CD4-positive, alpha-beta T cell treated with Interleukin-17A for 1 hour (primary cell): ENCODE measurements at regions not wholly inside any gene's neighbourhood (a gene's known extent, or its start where the extent isn't known, plus 50 kb on each side); places are given as distances from the start of the nearest gene placed in this dataset.

Source experiments
- DNase-seq: peaks from one replicate; pipeline ENCODE4 v3.0.0-alpha.2; 2020

DNA sequence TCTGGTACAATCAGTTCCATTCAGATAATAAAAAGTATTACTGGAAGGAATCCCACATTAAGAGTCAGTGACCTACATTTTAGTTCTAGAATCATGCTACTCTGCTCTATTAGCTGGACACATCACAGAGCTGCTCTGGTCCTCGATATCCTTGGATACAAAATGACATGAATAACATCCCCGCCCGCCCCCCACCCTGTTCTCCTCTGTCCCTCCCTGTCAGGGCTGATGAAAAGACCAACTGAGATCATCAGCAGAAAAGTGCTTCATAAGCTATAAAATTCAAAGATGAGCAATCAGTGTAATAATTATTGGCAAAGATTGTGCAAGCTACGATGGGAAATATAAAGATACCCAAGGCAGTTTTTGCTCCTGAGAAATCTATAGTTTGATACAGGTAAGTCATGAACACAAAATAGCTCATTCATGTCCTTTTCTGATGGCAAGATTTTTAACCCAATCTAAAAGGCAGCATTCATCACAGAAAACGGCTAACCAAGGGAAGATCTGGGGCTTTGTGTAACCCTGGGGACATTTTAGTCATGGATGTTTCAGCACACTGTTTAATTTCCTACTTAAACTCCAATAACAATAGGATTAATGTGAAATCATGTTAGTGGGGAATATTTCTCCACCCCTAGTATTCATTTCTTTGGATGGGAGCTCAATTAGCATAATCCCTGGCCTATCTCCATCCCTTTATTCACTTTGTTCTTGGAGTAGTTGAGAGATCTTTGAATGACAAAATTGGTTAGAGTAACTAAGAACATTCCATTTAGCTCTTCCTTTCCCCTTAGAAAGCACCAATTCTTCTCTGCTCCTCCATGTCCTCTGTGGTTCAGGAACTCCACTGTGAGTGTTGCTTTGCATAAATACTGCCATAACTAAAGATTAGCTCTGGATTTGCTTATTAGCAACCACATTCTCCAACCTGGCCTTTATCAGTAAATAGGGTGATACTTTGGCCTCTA, 459.4 kb upstream of the GRIA1 start:
- no peak for DNase-seq

DNA sequence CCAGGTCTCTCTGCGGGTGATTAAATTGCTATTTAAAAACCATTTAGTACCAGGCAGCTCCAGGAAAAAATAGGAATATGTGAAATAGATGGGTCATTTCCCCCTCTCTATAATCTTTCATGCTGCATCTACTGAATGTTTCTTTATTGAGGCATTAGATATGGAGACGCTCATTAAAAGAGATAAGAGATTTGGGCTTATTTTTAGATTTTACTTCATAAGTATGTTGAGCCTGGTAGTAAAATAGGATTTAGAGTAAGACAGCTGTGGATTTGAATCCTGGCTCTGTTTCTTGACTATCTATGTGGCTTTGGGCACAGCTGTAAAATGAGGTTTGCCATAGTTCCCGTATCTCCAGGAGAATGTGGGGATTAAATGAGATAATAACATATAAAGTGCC, 451.0 kb upstream of the GRIA1 start:
- no peak for DNase-seq

DNA sequence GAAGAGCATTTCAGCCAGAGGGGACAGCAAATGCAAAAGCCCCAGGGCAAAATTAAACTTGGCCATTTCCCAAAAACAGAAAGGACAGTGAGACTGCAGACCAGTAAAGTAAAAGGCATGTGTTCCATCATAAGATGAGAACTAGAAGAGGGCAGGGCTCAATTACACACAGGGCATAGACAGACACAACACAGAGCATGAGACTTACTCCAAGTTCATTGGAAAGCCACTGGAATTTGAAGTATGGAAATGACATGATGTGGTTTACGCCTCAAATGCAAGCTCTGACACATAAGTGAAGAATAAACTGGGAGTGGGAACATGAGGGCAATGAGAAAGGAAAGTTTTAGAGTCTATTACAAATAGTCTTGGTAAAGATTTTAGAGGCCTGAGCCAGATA, 446.6 kb upstream of the GRIA1 start:
- DNase-seq: no peak

DNA sequence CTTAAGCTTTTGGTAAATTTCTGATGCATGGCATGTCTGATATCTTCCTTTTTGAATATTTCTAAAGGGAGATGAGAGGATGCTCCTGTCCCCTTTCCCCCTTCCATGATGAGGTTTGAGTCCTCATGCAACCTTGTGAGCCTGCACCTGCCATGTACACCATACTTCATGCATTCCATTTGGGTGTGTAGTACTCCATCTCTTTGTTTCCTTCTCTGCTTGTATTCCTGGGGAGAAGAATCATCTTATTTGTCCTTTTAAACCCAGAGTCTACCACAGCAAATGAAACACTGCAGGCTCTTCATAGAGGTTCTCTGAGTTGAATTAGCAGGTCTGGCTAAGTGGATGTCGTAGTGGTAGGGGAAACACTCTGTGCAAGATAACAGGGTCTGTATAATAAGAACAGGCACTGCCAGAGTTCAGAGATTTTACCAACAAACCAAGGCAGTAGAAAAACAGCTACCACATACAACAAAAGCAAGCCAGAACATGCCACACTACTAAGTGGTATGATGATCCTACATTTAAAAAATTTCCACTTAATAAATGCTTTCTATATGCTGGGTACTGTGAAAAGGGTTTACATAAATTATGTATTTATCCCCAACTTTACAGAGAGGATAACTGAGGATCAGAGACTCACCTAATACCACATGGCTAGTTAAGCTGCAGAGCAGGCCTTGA, 439.8 kb upstream of the GRIA1 start:
- DNase-seq: no peak

DNA sequence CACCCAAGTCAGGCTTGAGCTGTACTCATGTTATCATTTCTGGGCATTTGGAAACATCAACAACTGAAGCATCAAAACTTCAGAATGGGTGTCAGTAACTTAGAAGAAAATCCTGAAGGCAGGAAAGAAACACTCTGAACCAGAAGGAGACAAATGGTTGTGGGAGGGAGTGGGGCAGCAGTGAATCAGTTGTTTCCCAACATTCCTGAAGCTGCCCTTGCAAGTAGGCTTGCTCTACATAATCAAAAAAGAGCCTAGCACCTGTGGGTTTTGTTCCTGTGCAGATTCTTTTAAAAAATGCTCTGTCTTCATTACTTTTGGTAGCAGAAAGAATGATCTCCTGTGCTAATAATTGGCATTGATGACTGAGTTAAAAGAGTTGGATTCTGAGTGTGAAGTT, 424.2 kb upstream of the GRIA1 start:
- no peak for DNase-seq

DNA sequence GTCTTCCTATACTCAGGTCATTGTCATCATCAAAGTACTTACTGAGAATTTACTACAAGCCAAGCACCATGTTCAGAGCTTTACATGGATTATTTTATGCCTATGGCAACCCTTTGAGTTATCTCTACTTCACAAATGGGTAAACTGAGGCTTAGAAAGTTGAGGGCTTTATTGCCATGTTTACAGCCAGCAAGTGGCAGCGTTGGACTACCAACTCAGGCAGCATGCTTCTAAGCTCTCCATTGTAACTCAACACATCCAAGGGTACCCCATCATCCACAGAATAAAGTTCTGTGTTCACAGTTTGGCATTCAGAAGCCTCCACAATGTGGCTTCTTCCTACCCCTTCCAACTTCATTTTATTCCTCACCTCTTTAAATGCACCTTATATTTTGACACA, 422.6 kb upstream of the GRIA1 start:
- no peak for DNase-seq

DNA sequence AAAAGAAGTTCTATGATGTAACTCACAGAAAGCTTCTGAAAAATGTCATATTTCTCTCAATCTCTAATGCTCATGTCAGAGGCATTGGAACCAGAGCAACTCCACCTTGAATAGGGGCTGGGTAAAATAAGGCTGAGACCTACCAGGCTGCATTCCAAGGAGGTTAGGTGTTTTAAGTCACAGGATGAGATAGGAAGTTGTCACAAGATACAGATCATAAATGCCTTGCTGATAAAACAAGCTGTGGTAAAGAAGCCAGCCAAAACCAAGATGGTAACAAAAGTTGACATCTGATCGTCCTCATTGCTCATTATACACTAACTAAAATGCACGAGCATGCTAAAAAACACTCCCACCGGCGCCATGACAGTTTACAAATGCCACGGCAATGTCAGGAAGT, 411.1 kb upstream of the GRIA1 start:
- DNase-seq: no peak

DNA sequence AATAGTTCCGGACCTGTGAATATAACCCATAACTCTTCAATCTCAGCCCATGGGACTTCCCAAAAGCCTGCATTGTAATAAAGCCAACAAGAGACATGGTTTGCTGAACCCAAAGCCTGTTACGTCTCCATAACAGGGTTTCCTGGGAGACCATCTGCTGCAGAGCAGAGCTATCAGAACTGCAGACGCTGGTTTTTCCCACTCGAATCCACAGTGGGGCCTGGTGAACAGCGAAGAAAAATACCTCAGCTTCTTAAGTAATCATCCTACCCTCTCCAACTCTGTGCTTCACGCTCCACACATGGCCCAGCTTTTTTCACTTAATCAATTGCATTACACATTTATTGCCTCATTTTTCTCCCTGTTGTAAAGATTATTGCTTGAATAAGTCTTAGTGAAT, 409.5 kb upstream of the GRIA1 start:
- no peak for DNase-seq

DNA sequence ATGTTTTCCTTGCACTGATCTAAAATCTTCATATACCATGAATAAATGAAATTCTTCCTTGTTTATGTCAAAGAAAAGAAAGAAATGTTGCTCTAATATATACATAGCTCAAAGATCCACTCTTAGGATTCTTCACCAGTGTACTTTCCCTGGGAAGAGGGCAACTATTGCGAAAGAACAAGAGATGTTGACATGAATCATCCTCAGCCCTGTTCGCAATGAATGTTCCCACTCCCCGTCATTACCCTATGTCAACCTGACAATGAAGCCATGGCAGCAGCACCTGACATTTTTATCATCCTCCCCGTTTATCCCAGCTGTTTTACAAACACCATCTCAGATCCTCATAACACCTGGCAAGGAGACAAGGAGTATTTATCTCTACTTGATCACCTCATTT, 409.1 kb upstream of the GRIA1 start:
- DNase-seq: no peak

DNA sequence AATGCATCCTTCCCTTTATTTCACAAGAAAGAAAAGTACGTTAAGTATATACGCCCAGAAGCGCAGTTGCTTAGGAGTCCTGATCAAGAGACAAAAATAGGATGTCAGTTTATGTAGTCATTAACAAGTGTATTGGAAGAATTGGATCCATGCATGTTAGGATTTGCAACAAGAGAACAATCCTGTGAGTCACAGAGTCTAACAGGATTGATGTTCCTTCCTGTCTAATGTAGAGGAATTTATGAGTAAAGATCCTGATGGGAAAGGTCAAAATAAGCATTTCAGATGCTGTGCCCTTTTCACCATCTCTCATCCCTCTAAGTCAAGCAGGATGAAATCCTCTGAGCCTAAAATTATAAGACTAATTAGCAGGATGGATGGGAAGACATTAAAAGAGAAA, 406.0 kb upstream of the GRIA1 start:
- no peak for DNase-seq

DNA sequence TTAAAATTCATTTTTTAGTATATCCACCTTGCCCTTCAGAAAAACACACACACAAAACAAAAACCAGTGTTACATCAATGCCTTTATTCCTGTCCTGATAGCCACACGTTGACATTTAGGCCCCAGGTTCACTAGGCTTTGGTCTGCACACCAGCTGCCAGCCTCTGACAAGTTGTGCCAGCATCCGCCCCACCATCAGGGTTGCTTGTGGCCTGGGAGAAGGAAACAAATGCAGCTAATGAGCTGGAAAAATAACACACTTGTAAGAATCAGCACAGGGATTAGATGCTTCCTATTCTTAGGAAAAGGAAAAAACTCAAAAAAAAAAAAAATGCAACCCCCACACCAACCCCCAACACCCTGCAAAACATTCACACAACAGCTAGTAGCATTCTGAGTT, 404.0 kb upstream of the GRIA1 start:
- no peak for DNase-seq

DNA sequence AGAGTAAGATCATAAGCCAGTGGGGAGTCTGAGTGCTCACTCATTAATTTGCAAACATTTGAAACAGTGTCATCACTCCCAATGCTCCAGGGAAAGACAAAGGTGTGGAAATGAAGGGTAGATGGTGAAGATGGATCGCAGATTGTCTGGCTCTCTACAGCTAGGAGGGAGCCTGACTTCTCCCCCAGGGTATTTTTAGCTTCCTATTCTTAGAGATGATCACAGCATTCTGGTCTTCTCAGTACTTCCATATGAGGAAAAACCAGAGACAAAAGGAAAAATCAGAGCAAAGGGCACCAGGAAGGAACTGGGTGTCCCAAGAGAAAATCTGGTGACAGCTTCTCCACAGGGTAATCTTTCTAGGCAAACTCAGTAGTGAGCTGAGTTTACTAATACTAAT, 401.9 kb upstream of the GRIA1 start:
- no peak for DNase-seq

DNA sequence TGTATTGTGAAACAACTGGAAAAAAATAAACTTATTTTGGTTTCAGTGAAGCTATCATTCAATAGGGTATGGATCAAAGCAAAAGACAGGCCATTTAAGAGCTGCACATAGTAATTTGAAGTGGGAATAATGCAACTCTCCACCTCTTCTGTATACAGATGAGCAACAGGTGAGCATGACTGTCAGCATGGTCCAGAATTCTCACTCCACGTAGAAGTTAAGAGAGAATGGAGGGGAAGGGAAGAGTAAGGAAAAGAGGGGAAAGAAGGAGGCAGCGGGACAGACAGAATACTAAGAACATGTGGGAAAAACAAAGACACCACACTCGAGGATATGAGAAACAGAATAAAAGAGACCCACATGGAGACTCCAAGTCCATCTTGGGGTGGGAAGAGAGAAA, 396.1 kb upstream of the GRIA1 start:
- no peak for DNase-seq

DNA sequence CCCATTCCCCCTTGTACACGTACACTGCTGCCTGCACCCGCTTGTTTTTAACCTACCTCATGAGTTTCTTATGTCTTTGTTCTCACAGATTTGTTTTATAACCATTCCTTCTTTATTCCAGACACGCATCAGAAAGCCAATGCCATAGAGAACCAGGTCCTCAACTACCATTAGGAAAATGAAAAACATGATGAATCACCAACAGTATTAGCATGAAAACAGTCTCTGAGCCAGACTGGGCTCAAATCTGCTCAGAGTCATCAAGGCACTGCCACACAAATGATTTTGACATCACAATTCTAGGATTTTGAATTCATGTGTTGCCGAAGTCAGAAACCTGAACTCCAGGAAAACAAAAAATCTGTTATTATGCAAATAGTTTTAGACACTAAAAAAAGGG, 394.1 kb upstream of the GRIA1 start:
- DNase-seq: no peak

DNA sequence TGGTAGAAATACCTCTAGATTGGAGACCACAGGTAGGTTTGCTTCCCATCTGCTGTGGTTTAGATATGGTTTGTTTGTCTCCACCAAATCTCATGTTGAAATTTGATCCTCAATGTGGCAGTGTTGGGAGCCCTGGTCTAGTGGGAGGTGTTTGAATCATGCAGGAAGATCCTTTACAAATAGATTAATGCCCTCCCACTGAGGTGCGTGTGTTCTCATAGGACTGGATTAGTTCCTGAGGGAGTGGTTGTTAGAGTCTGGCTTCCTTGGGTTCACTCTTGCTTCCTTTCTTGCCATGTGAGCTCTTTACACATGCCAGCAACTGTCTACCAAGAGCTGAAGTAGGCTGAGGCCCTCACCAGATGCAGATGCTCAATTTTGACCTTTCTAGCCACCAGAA, 391.1 kb upstream of the GRIA1 start:
- DNase-seq: no peak

DNA sequence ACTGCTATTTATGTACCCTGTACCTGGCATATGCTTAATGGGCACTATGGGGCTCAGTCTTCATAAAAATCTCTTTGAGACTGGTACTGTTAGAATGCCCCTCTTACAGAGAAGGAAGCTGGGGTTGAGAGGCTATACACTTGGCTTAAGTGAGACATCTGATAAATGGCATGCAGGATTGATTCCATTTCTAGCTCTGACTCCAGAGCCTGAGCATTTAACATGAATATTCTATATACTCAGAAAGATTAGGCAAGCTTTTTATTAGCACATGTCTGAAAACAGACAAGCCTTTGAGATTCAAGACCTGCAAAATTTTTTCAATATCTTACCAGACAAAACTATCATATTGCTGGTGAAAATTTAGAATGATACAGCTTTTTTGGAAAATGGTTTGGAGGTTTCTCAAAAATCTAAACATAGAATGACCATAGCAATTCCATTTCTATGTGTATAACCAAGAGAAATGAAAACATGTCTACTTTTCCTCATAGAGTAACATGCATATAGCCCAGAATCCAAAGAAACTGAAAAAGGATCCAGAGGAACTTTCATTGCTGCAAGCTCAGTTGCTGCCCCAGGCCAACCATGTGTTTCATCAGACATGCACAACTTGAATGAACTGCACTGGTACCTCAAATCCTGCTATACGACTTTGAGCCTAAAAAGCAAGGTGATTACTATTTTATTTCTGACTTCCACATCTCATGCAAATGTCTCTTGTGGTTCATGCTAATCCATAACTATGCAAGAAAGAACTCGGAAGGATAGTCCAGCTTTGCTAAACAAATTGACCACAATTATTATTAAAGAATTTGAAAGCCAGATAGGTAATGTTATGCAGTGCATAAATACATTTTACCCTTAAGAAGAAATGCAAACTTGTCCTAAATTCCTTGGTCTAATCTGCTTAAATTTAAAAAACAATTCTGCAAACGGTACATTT, 389.0 kb upstream of the GRIA1 start:
- DNase-seq: no peak

DNA sequence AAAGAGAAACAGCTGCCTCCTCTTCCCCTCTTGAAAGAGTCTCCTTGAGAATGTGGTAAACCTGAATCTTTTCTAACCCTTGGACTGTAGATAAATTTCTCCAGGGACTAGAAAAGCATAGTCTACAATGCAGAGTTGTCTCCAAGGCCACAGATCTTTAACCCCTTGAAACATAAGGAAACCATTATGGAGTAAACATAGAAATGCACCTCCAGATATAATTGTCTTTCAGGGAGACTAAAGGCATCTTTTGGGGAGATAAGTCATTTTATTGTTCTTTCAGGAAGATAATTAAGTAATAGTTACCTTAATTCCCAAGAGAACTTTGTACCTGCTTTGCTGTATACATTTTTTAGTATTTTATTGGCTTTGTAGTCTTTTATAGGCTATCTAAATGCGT, 373.6 kb upstream of the GRIA1 start:
- no peak for DNase-seq

DNA sequence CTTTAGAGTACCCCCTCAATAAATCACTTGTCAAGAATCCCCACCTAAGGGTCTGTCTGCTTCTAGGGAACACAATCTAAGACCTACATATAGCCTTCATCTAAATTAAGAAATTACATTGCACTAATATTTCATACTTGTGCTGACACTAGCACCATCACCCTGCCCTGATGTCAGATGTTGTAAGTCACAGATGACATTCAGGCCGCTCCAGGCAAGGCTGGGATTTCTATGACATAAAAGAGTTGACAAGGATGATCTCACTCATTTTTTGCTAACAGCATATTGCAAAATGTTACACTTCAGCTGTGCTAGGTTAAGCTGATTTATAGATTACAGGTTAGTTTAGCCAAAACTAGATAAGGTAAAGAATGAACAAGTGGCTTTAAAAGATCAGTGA, 372.5 kb upstream of the GRIA1 start:
- no peak for DNase-seq

DNA sequence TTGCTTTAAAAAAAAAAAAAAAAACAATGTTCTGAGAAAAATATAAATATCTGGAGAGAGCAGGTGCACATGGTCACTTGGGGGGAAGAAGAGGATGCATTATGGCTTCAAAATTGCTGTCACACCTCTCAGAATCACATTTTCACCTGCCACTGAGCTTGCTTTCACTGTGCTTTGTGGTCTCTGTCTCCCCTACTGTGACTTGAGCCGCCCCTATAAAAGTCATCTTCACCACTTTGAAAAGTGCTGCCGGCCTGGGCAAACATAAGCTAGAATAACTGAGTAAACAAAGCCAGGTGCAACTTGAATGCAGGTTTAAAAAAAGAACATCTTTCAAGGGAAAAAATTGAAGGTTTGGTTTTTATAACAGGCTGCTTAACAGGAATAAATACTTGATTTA, 368.1 kb upstream of the GRIA1 start:
- DNase-seq: no peak

DNA sequence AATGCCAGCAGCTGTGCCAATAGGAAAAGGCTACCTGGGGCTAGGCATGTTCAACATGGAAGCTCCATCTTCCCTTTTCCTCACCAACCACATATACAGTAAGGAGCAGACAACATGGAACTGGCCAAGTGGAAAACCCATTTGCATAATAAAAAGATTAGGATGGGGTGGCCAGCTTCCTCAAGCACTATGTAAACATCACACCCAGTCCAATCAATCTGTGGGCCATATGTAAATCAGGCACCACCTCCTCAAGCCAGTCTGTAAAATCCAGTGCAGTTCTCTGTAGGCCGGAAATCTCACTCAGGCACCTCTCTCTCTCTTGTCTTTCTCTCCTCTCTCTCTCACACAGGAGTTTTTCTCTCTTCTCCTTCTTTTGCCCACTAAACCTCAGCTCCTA, 360.2 kb upstream of the GRIA1 start:
- DNase-seq: no peak

DNA sequence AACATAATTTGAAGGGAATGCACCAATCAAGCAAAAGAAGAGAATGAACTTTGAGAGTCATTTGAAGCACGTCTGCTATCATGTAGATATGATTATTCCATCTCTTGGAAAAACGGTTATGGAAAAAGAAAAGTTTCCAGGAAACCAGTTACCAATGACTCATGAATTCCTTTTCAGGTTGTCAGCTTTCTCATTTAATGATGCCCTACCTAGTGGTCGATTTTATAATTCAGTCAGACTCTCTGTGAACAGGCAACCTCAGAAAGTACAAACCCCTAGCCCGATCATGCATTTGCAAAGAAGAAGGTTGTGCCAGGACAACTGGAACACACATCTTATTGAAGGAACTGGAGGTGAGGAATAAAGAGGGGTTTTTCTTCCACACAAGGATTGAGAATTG, 355.1 kb upstream of the GRIA1 start:
- DNase-seq: no peak

DNA sequence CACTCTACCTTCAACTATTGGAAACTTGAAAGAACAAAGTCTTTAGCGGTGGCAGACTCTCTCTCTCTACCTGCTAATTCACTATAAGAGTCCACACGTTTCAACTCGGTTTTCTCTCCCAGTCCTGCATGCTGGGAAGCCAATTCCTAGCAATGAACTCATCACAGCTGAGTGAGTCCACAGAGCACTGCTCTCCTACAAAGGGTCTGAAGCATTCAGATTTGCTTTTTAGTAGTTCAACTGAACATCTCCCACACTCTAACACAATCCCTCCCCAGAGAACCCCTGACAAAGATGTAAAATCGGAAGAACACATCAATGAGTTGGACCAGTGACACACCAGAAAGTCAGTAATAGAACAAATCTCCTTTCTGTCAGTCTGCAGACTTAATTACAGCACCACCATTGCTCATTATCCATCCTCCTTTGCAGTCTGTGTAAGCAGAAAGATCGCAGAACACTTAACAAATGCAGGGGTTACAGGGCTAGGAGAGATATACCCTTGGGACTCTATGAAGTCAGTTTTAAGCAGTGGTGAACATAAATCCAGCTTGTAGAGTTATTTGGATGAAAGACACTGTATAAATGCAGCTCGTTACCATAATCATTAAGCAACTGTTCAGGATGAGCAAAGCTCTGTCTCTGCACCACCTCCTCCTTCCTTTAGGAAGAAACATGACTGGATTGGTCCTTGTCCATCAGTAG, 353.4 kb upstream of the GRIA1 start:
- DNase-seq: no peak
